22Rv1 (cell line): ENCODE measurements at regions not wholly inside any gene's neighbourhood (a gene's known extent, or its start where the extent isn't known, plus 50 kb on each side); places are given as distances from the start of the nearest gene placed in this dataset.

Experiments
- CTCF ChIP-seq: fragments of 450-650 bp; IDR thresholded peaks from 2 replicates; pipeline ENCODE4 v1.5.1; 2017; ENCODE audit warnings: mild to moderate bottlenecking
- ZFX ChIP-seq: fragments of 450-650 bp; IDR thresholded peaks from 2 replicates; pipeline ENCODE4 v1.6.1; 2017; ENCODE audit warnings: antibody characterized with exemption, borderline replicate concordance

- TF ChIP-seq CTCF (no peak), ZFX (no peak)
These were observed 53.6 kb upstream of the NR3C1 start for GRCh38 chr5:143456952-143457547.
